HG03575 (cell line): ENCODE measurements at regions not wholly inside any gene's neighbourhood (a gene's known extent, or its start where the extent isn't known, plus 50 kb on each side); places are given as distances from the start of the nearest gene placed in this dataset.

Experiments used
- ATAC-seq: cut with Tn5 transposase; IDR thresholded peaks from one replicate; pipeline ENCODE4 v1.9.1; 2021; ENCODE audit not compliant: unreplicated experiment, insufficient number of reproducible peaks, low FRiP score; ENCODE audit errors: extremely low read depth

DNA sequence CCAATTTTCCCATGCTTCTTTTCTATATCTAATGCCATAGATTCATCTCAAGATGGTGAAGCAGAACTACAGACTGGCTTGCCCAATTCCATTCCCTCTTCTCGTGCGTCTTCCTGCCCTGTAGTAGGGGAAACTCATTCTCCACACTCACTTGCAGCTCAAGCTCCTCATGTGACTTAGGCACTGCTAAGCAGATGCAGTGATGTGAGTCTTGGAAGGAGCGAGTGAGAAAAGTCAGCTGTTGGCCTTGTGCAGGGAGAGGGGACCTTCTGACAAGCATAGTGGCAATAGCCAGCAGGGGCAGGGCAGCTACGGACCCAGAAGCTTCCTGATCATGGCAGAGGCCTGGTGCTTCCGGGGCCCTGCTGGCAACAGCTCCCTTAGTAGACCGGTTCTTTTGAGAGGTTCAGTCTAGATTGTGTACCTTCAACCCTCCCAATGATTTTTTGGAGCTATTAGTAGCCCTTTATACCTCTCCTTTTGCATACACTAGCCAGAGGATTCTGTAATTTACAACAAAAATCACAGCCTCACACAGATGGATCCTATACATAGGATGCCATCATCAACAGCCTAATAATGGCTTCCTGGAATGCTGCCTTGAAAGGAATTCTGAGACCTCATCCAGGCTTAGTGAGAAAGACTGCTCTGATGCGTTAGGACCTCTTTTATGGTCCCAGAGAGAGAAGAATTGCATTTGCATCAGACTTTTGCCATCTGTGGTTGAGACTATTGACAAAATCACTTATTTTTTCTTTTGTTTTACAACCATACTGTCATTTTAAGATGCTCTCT is 121.5 kb upstream of the RIPOR2 start:
- no peak for ATAC-seq

DNA sequence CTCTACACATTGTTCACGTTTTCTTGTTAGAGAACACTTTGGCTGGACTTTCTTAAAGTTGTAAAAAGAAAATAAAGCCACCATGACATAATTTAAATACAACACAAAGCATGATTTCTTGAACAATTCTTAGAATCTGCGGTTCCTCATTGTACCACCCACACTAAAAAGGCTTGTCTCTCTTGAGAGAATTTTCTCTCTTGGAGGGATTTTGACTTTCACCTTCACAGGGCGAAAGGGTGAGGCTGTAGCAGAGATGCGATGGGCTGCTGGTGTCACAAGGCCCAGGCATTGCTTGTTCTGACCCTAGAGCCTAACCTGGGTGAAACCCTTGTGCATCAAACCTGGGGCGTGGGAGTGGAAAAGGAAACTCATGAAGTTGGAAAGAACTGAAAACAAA is 122.7 kb upstream of the RIPOR2 start:
- ATAC-seq, result no peak

DNA sequence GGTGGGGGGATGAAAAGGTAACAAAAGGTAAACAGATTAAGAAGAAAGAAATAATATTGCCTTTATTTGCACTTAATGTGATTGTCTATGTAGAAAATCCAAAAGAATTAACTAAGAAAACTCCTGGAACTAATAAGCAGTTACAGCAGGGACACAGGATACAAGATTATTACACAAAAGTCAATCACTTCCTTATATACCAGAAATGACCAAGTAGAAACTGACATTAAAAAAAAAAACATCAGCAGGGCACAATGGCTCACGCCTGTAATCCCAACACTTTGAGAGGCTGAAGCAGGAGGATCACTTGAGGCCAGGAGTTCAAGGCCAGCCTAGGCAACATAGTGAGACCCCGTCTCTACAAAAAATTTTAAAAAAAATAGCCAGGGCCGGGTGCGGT is 123.2 kb upstream of the RIPOR2 start:
- ATAC-seq, result no peak

DNA sequence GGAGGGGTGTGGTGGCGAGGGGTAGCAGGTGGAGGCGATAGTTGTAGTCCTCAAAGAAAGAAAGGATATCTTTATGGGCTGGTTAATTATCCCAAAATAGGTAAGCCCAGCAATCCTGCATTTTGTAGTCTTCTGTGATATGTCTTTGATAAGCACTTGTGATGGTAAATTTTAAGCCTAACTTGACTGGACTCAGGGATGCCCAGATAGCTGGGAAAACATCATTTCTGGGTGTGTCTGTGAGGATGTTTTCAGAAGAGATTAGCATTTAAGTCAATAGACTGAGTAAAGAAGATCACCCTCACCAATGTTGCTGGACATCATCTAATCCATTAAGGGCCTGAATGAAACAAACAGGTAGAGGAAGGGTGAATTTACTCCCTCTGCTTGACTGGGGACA is 124.8 kb upstream of the RIPOR2 start:
- ATAC-seq, result no peak

GRCh38 chr6:25061289-25061936 is 125.7 kb upstream of the RIPOR2 start:
- ATAC-seq, result no peak

GRCh38 chr6:25062070-25062811 is 126.5 kb upstream of the RIPOR2 start:
- no peak for ATAC-seq

DNA sequence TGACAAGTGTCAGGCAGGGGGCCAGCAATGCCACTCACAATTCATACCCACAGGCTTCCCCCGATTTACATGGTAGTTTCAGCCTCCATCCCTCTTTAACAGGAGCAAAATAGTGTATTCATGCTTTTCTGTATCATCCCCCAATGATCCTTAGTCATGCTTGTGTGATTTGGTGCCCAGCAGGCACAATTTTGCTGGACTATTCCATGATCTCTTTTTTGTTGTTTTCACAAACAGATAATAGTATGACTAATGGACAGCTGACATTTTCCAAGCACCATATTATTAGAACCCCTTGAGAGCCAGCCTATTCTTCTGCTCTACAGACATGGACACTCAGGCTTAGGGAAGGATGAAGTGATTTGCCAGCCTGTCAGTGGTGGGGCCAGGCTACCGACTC is 128.2 kb upstream of the RIPOR2 start:
- ATAC-seq, result no peak

DNA sequence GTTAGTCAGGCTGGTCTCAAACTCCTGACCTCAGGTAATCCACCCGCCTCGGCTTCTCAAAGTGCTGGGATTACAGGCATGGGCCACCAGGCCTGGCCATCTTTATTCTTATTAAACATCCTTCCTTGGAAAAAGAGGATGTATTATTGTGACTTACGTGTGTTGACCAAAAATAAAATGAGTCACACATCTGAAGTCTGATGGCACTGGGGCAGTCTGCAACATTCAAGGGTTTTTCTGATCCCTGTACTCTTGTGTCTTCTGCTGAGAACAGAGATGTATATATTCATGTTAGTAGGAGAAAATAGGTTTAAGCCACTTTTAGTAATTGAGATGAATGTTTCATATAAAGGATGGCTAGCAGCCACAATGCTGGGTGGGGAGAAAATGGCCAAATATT is 129.9 kb upstream of the RIPOR2 start:
- ATAC-seq, result no peak

DNA sequence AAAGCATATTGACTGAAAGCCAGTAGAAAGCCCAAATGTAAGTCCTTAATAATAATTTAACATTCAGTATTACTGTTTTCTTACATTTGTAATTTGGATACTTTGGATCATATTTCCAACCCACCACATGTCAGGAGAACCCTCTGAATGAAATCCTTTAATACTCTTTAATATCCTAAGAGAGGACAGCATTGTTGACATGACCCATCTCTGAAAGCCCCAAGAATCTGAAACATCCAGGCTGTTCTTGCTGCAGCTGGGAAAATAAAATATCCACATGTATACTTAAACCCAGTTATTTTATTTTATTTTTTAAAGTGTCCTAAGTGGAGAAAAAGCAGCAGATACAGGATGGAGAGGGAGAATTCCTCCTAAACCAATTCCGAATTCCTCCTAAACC is 130.8 kb upstream of the RIPOR2 start:
- no peak for ATAC-seq

DNA sequence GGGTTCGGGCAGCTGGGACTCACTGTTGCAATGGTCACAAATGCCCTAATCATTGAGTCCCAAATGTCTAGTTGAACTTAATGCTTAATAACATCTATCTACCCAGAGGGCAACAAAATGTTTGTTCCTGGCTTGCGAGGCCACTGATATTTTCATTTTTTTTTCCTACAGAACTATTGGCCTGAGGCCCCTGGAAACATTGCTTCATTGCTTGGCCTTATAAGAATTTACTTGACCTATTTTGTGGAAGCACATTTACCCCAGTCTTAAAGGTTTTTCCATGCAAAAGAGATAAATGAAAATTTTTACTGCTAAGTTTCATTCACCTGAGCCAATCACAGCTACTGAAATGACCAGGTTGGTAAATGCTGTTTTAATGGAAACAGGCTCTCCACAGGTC is 133.1 kb upstream of the RIPOR2 start:
- ATAC-seq, result no peak

DNA sequence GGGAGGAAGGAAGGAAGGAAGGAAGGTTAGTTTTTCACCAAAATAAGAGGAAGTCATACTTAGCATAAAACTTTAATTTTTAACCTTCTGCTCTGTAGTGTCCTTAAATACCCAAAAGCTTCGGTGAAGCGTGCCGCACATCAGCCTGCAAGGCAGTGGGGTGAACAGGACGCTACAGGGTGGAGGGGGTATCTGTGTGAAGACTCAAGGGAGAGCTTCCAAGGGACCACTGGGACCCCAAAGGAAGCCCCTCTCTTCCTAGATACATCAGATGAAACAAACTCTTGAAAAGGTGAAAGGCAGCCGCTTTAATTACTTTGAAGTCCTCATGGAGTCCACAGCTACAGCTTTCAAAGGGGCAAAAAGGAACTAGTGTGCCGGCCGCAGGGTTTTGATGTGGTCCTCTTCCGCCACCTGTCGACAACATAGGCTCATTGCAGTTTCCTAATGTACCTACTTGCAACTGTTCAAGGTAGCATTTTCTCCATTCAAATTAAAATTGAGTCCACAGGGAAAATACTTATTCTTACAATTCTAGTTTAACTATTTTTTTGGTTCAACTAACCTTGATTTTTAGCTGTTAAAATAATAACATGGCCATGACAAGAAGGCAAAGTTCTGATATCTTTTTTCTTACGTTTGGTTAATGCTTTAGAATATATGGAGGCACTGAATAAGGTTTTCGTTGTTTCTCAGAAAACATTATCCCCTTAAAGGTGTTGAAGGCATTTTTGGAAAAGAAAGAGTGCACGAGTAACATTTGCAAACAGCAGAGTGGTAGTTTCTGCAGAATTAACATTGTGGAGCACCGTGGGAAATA is 135.0 kb upstream of the RIPOR2 start:
- ATAC-seq, result no peak

DNA sequence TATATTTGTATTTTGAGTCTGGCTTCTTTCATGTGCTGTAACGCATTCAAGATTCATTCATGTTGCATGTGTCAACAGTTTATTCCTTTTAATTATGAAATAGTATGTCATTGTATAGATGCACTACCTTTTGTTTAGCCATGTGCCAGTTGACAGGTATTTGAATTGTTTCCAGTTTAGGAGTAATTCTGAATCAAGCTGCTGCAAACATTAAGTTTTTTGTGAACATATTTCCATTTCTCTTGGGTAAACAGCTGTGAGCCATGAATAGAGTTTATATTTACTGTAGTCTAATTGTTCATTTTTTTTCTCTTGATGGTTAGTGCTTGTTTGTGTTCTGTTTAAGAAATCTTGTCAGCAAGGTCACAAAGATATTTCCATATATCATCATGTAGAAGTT is 142.4 kb upstream of the RIPOR2 start:
- ATAC-seq, result no peak

GRCh38 chr6:25083784-25084507 is 148.2 kb upstream of the RIPOR2 start:
- ATAC-seq, result no peak

GRCh38 chr6:25084508-25084833 is 148.7 kb upstream of the RIPOR2 start:
- no peak for ATAC-seq

DNA sequence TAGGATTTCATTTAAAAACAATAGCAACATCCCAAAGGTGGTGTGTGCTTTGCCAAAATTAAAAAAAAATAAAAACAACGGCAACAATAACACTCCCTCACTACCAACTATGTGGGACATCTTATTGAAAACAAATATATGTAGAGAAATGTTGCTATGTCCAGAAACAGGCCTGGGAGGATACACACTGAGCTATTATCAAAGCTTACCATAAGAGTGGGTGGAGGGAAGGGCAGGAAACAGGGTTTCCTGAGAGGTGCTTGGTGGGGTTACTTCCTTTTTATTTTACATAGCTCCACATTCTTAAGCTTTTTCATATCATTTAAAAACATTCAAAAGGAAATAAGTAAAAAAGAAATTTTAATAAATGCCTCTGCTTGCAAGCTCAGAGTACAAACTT is 150.0 kb upstream of the RIPOR2 start:
- no peak for ATAC-seq

GRCh38 chr6:25086500-25087091 is 150.8 kb upstream of the RIPOR2 start:
- no peak for ATAC-seq

GRCh38 chr6:25088513-25088912 is 152.8 kb upstream of the RIPOR2 start:
- ATAC-seq, result no peak

- ATAC-seq, result no peak
These were observed 153.7 kb upstream of the RIPOR2 start for GRCh38 chr6:25089442-25089841.
